ENCODE measurements at regions not wholly inside any gene's neighbourhood (a gene's known extent, or its start where the extent isn't known, plus 50 kb on each side); places are given as distances from the start of the nearest gene placed in this dataset.

DNA sequence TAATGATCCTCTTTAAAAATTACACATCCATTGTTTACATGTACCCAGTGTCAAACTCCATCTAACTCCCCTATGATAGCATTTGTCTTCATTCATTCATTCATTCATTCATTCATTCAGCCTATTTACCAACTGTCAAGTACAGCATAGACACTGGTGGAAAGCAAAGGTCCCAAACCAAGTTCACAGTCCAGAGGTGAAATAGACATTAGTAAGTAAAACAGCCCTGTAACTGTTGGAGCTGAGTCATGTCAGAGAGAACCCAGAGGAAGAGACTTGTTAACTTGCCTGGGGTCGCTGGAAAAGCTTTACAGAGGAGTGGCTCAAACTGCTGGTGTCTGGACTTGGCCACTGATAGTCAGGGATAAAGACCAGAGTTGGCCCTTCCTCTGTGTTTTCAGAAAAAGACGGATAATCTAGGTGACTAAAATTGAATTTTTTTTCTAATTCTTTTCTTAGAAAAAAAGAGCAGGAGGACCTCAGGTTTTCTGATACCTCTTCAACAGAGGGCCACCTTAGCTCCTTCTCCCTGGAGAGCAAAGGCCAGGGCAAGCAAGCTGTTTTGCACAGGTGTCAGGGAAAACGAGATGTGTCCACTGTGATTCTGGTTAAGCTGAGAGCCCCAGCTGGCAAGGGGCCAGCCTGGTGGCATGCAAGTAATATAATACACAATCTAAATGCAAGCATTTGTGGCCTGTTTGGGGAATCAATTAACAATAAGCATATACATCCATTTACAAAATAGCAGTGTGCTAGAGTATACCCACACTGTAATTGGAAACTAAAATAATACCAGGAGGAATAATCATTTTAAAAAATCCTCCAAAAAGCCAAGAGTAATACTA is 96.7 kb upstream of the SLC14A2 start:
- TF ChIP-seq EZH2 (IDR thresholded peaks at IDR 0.05; ENCODE audit: borderline replicate concordance, insufficient read depth, low read depth, low read length, poor library complexity, severe bottlenecking): no peak
- TF ChIP-seq, protein P1, sequence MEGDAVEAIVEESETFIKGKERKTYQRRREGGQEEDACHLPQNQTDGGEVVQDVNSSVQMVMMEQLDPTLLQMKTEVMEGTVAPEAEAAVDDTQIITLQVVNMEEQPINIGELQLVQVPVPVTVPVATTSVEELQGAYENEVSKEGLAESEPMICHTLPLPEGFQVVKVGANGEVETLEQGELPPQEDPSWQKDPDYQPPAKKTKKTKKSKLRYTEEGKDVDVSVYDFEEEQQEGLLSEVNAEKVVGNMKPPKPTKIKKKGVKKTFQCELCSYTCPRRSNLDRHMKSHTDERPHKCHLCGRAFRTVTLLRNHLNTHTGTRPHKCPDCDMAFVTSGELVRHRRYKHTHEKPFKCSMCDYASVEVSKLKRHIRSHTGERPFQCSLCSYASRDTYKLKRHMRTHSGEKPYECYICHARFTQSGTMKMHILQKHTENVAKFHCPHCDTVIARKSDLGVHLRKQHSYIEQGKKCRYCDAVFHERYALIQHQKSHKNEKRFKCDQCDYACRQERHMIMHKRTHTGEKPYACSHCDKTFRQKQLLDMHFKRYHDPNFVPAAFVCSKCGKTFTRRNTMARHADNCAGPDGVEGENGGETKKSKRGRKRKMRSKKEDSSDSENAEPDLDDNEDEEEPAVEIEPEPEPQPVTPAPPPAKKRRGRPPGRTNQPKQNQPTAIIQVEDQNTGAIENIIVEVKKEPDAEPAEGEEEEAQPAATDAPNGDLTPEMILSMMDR (IDR thresholded peaks at IDR 0.05): no peak
